GM18861 (cell line): ENCODE measurements at regions not wholly inside any gene's neighbourhood (a gene's known extent, or its start where the extent isn't known, plus 50 kb on each side); places are given as distances from the start of the nearest gene placed in this dataset.

Experiments used
- ATAC-seq: cut with Tn5 transposase; IDR thresholded peaks from one replicate; pipeline ENCODE4 v1.9.1; 2021; ENCODE audit not compliant: unreplicated experiment

DNA sequence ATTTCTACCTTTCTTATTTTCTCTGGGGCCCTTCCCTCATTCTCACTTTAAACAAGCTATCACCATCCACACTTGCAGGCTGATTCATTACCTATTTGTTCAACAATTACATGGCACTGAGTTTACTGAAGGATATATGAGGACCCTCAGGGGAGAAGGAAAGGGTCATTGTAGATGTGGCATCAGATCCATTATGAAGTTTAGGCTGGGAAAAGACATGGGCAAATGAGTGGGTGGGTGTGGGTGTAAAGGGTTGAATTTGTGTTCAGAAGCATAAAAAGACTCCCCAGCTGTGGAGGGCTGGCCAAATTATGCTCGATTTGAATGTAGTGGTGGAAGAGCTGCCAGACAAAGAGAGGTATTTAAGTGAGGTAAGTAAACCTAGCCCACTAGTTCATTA is 55.9 kb upstream of the MTAP start:
- no peak for ATAC-seq

DNA sequence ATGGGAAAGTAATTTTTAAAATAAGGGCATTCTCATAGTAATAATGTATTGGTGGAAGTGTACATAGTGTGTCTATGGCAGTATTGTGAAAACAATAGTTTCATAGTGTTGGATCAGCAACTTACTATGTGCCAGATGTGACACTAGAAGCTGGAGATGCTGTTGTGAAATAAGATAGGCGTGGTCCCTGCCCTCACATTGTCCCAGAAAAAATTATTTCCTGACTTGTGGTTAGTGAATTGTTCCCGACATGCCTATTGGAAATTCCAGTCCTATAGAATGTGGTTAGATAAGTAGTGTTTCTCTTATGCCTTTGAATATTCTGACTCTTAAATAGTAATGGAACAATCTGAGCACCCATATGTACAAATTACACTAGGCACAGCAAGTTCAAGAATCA is 55.3 kb upstream of the MTAP start:
- no peak for ATAC-seq

DNA sequence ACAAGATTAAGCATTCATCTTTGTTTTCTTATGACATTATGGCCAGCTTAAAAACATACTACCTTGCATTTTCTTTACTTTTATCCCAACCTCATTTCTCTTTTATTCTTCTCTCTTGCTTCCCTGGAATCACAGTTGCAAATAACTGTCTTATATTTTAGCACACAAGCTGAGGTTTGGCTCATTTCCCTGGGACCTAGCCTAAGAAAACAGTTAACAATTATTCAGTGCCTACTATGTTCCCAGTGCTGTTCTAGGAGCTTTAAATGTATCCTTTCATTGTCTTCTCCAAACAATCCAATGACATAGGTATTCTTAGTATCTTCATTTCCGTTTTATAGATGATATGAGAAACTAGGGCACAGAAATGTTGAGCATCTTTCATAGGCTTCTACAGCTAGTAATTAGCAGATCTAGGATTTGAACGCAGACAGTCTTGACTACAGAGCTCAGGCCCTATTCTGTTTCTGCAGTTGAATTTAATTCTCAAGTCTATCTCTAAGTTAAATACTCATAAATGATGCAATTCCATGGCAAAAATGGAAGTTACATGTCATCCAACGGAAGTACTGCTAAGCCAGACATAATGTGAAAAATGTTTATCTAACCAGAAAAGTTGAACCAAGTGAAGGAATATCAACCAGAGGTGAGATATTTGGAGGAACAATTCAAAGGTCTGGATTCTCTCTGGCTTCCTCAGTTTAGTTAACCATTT is 52.3 kb upstream of the MTAP start:
- no peak for ATAC-seq

DNA sequence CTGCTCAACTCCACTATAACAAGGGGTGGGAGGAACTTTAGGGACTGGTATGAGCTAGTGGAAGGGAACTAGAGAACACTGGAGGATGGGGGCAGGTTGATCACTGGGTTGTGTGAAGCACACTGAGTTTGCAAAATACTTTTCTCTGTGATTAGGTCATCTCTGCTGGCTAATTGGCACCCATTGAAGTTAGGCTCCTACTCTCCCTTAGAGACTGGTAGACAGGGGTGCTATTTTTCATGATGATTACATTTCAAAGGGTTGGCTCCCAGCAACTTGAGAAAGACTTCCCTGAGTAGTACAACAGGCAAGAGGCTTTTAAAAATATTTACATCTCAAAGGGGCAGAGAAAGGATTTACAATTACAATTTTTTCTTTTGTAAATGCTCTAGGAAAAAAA is 50.4 kb upstream of the MTAP start:
- no peak for ATAC-seq
